HFF-Myc (cell line): ENCODE measurements at regions not wholly inside any gene's neighbourhood (a gene's known extent, or its start where the extent isn't known, plus 50 kb on each side); places are given as distances from the start of the nearest gene placed in this dataset.

Experiments
- DNase-seq: peaks from one replicate; pipeline ENCODE4 v3.0.0-alpha.2; 2011; ENCODE audit warnings: low read depth; ENCODE audit errors: extremely low read depth
- H3K4me3 ChIP-seq: replicated peaks from 2 replicates; pipeline ENCODE4 v1.5.1; 2011; ENCODE audit warnings: low read depth, mild to moderate bottlenecking, control low read depth, low read length
- TF ChIP-seq, protein P1 (sequence below): IDR thresholded peaks from 2 replicates; pipeline ENCODE4 v1.5.1; 2012; ENCODE audit warnings: mild to moderate bottlenecking, low read depth, low read length, control low read depth; ENCODE audit errors: missing control alignments

DNA sequence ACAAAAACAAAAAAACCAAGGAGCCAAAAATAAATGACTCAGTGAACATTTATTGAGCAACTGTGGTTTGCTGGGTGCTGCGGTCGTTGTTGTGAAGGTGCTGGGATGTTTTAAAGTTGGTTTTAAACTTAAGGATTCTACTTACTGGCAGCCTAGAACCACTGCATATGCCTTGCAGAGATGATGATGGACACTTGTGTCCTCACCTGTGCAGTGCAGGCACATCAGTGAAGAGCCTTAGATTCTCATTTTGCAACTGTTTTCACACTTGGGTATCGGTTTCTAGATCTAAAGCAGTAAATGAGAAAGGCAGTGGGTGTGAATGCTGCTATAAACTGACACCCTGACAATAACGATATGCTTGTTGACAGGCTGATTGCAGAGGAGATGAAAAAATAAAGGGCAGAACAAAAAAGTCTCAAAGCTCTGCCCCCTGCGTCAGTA is 68.8 kb downstream of the UTRN start:
- TF ChIP-seq, protein P1, sequence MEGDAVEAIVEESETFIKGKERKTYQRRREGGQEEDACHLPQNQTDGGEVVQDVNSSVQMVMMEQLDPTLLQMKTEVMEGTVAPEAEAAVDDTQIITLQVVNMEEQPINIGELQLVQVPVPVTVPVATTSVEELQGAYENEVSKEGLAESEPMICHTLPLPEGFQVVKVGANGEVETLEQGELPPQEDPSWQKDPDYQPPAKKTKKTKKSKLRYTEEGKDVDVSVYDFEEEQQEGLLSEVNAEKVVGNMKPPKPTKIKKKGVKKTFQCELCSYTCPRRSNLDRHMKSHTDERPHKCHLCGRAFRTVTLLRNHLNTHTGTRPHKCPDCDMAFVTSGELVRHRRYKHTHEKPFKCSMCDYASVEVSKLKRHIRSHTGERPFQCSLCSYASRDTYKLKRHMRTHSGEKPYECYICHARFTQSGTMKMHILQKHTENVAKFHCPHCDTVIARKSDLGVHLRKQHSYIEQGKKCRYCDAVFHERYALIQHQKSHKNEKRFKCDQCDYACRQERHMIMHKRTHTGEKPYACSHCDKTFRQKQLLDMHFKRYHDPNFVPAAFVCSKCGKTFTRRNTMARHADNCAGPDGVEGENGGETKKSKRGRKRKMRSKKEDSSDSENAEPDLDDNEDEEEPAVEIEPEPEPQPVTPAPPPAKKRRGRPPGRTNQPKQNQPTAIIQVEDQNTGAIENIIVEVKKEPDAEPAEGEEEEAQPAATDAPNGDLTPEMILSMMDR, result no peak
- DNase-seq, result no peak
- H3K4me3 ChIP-seq, result no peak overlapping the region

DNA sequence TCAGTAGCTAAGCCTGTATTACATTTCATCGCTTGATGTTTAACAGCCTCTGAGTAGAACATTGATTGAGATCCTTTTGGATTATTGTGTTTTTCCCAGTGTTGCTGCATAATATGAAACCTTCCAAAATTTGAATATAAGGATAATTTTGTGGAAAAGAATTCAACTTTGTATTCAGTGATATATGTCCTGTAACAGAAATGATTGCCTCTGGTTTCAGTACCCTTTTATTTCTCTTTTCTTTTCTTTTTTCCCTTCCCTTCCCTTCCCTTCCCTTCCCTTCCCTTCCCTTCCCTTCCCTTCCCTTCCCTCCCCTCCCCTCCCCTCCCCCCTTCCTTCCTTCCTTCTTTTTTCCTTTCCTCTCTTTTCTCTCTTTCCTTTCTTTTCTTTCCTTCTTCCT is 74.6 kb downstream of the UTRN start:
- TF ChIP-seq, protein P1, result no peak
- no peak for DNase-seq
- no peak overlapping the region for H3K4me3 ChIP-seq

DNA sequence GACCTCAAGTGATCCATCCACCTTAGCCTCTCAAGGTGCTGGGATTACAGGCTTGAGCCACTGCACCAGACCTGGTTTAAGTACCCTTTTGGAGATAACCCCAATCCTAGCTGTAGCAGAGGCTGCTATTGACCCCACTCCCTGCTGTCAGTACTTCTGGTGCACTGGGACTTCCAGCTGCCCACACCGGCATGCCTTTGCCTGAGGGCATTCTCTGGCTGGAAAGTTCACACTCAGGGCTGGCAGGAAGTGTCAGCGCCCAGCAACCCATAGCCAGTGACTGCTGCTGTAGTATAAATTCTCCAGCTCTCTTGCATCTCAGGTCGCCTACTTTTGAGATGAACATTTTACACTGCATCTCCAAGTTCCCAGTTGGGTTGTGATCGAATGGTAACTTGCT is 75.3 kb downstream of the UTRN start:
- TF ChIP-seq, protein P1, result no peak
- no peak for DNase-seq
- no peak overlapping the region for H3K4me3 ChIP-seq

DNA sequence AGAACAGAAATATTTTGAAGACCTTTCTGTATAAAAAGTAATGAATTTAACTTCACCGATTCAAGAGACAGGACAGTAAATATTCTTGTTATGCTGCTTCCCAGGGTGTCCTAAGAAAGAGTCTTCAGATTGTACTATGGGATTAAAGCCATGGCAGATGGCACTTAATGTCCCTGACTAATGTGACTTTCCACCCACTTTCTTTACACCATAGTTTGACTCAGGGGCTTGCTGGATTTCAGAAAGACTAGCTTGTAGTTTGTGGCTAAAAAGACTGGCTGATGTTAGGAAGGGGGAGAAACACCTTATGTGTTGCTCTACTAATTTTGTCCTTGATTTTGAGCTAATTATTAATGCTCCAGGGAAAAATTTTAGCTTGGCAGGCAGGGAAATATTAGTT is 75.9 kb downstream of the UTRN start:
- H3K4me3 ChIP-seq, result no peak overlapping the region
- DNase-seq, result no peak
- TF ChIP-seq, protein P1, result no peak

DNA sequence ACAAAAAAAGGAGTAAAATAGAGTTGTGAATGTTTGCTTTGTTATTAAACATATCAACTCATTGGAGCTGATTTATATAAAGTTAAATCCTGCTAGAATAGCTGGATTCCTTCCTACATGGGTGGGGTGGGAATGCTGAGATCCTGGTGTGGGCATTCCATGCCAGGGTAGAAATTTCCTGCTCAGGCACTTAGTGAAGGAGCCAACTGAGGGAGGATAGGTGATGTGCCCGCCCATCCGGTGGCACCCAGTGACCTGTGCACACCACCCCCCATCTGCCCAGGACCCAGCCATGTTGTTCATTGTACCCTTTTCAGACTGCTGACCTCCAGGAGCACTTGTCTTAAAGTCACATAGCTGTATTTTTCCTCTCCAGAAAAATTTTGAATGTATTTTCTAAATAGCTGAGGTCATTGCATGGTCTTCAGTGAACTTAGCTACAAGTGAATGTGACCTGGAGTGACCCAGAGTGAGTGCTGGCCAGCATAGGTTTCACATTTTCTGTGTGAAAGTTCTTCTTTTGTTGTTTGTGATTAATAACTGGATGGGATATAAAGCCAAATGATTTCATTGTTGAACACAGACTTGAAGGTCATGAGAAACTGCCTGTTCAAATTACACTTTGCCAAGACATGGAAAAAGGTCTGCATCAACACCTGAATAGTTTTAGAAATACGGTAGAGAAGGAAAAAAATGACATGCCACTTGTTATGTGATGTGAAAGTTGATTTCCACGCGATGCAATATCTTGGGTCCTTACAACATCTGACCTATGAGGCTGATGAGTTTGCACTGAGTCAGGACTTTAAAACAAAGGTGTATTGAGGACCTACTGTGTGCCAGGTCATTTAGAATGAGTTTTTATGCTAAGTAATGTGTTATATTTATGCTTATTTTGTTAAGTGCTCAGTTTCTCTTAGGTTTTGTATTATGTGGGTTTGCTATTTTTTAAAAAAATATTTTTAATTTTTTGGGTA is 77.2 kb downstream of the UTRN start:
- no peak for DNase-seq
- no peak overlapping the region for H3K4me3 ChIP-seq
- TF ChIP-seq, protein P1, result no peak

DNA sequence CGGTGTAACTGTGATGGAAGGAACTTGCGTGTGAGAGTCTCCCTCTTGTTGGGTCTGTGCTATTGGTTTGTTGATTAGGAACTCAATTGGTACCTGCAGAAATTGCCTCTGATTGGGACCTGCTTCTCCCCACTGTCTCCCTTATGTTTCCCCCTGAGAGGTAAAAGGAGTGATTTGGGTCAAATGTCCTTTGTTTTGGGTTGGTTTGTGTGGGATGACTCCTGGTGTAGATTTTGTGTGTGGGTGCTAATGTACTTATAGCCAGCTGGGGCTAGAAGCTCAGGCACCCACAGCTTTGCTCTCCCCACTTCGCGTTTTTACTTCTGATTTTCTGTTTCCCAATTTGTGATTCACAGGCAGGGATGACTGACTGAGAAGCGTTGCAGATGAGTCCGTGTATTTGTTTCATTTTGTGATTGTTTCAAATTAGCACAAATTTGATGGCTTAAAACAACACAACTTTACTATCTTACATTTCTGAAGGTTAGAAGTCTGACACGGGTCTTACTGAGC is 79.1 kb downstream of the UTRN start:
- H3K4me3 ChIP-seq, result no peak overlapping the region
- TF ChIP-seq, protein P1, result no peak
- DNase-seq, result no peak
